HG03520 (cell line): ENCODE measurements at regions not wholly inside any gene's neighbourhood (a gene's known extent, or its start where the extent isn't known, plus 50 kb on each side); places are given as distances from the start of the nearest gene placed in this dataset.
"Not testable (repeated sequence)": the region's sequence is repeated elsewhere in the genome, so short reads cannot be mapped to it uniquely, and the experiment has no call there.

Experiments
- ATAC-seq: cut with Tn5 transposase; IDR thresholded peaks from one replicate; pipeline ENCODE4 v1.9.1; 2021; ENCODE audit warnings: mild to moderate bottlenecking, moderate library complexity; ENCODE audit not compliant: unreplicated experiment

DNA sequence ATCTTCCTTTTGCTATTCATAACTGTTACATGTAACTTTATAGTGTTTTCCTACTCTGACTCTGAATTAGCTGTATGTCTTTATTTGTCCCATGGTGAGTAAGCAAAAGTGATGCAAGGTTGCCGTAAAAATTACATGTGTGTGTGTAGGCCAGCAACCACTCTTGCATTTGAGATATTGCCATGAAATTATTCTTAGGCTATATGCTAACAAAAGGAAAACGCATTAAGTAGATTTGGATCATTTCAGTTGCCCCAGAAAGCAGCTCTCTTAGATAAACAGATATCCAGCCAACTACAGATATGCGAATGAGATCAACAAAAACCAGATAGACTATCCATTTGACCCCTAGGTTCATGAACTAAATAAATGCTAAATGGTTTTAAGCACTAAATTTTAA is 73.6 kb downstream of the CYLC2 start:
- ATAC-seq, result no peak

DNA sequence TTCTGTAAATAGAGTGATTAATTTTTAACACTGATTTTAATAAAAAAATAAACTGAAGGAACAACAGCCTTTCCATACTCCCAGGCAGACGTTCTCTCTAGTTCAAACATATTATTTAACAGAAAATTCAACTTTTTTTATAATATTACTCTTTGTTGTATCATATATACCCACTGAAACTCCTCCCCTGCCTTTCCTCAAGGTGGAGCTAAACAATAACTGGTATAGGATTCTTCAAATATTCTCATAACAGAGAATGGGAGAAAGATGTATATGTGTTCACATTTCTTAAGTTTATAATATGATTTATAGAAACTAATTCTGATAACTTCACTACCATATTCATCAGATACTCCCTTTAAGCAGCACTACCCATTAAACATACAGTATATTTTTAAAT is 83.4 kb downstream of the CYLC2 start:
- no peak for ATAC-seq

DNA sequence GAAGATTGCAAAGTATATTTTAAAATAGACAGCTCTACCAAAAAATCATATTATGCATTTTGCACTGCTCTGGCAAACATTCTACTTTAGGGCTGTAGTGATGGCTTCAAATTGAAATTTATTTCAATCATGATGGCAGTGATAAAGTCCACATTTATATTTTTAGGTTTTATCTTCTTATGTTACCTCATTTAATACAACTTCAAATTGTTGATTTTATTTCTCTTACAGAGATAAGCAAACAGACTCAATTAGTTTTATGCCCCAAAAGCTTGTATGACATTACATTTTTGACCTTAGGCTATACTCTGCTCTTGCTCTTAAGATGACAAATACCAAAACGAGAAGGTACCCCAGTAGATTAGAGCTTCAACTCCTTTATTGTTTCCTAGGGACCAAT is 87.4 kb downstream of the CYLC2 start:
- ATAC-seq, result no peak

DNA sequence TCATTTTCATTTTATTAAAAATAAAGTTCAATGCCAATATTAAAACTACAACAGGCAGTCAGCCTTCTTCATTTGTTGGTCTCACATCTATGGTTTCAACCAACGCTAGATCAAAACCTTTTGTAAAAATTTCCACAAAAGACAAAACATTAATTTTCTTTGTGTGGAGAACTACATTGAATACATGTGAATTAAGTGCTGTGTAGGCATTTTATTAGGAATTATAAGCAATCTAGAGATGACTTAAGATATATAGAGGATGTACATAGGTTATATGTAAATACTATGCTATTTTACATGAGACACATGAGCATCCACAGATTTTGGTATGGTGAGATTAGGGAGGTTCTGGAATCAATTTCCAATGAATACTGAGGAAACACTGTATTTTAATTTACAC is 94.2 kb downstream of the CYLC2 start:
- ATAC-seq, result no peak

DNA sequence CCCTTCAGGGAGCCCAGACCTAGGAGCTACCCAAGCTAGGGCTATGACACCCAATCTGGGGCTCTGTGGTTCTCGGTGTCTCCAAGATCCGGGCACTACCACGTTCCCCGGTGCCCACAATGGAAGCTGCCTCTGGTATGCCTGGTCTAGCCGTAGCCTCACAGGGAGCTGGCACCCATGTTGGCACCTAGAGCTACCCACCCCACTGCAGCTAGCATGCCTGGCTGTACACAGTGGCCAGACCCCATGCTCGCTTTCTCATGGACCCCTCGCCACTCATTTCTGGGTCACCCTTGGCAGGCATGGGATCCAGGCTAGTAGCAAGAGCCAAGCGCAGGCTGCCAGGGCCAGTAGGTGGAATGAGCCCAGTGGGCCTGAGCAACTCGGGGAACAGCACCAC is 109.0 kb downstream of the CYLC2 start:
- no peak for ATAC-seq

DNA sequence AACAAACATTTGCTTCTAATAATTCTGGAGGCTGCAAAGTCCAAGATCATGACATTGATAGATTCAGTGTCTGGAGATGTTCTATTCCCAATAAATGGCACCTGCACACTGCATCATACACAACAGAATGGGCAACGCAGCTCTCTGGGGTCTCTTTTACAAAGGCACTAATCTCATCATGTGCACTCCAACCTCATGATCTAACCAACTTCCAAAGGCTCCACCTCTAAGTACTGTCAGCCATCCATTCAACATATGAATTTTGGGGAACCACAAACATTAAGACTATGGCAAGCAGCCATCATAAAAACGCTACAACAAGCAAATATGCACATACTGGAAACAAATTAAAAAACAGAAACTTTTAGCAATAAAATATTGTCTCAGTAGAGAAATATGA is 121.1 kb downstream of the CYLC2 start:
- no peak for ATAC-seq

DNA sequence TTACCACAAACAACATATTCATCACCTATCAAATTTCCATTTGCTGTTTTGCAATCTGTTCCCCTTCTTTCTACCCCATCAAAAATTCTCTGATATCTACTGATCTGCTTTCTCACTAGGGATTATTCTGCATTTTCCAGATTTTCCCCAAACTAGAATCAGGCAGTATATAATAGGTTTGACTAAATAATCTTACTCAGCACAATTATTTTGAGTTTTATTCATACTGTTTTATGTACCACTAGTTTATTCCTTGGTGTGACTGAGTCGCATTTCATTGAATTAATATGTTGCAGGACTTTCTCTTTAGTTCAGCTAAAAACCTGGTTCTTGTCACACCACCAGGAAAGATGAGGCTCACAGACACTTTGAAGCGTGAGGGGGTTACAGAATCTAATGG is 131.4 kb downstream of the CYLC2 start:
- no peak for ATAC-seq

DNA sequence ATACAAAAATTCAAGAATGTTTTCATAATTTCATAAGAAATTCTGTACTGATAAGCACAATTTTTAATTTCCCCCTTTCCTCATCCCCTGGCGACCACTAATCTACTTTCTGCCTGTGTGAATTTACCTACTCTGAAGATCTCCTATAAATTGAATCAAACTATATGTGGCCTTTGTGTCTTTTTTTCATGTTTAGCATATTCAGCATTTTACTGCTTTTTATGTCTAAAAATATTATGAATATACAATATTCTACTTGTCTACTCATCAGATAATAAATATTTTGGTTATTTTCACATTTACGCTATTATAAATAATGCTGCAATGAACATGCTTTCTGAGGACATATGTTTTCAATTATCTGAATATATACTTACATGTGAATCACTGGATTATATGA is 144.8 kb downstream of the CYLC2 start:
- ATAC-seq, result no peak

DNA sequence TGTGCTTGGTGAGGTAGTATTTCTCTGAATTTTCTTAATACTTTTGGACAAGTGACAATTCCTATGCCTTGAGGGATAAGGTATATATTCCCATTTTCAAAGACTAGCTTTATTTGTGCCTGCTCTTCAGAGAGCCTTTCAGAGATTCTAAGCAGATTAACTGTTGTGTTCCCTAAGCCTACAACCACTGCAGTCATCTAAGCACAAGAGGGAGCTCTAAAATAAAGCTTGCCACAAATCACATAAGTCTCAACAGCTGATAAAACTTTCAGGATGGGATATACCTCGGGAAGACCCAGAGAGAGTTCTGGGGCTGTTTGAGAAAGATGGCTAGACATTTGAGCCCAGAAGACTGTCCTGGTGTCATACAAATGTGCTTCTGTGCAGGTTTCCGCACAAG is 157.3 kb downstream of the CYLC2 start:
- no peak for ATAC-seq

DNA sequence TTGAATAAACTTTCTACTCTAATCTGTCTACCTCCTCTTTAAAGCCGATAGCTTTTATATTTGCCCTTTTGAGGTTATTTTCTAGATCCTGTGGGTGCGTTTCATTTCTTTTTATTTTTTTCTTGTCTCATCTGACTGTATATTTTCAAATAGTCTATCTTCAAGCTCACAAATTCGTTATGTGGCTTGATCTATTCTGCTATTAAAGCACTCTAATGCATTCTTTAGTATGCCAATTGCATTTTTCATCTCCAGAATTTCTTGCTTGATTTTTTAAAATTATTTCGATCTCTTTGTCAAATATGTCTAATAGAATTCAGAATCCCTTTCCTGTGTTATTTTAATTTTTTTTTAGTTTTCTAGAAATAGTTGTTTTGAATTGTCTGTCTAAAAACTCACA is 172.4 kb downstream of the CYLC2 start:
- ATAC-seq, result no peak

DNA sequence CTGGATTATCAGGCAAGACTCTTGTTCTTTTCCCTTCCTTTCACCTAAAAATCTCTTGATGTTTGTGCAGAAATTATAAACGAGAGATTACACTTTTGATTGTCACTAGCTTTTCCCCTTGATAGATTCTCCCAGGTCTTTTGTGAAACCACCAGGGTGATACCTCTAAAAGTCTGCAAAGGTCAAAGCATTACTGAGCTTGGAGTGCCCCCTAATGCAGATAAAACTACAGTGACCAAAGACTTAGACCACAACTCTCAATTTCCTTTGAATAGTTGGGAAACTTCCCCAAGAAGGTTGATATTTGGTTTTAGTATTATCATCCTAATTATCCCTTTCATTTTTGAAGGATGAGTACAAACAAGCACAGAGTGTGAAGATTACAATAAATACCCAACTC is 173.1 kb downstream of the CYLC2 start:
- ATAC-seq, result no peak

DNA sequence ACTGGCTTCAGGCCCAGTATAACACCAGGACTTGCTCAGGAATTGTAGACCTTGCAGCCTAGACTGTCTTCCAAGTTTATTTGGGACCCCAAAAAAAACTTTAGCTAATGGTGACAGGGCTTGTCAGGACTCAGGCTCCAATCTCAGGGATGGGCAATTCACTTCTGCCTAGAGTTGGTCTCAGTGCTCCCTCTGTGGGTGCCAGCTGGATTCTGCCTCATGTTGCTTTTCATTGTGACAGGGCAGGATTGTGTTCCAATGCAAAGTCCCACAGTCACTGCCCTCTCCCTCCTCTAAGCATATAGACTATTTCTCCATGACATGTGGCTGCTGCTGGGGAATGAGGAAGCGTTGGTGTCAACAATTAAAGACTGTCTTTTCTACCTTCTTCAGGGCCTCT is 174.7 kb downstream of the CYLC2 start:
- no peak for ATAC-seq

DNA sequence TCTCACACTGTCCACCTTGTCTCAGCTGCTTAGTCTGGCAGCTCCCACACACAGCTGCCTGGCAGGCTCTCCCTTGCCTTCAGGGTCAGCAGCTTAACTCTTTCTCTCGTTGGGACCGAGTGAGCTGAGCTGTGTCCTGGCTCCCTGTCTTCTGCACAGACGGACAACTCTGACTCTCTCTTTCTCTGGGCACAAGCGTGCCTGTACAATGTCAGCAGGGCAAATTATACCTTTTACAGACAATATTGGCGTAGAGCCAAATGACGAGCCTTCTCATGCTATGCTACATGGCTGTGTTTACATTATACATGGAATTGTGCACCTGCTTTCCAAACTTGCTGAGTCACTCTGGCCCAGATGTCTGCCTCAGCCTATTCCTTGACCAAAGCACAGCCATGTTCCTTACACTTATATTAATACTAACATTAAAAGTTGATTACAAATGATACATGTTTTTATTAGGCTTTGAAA is 188.6 kb downstream of the CYLC2 start:
- no peak for ATAC-seq

DNA sequence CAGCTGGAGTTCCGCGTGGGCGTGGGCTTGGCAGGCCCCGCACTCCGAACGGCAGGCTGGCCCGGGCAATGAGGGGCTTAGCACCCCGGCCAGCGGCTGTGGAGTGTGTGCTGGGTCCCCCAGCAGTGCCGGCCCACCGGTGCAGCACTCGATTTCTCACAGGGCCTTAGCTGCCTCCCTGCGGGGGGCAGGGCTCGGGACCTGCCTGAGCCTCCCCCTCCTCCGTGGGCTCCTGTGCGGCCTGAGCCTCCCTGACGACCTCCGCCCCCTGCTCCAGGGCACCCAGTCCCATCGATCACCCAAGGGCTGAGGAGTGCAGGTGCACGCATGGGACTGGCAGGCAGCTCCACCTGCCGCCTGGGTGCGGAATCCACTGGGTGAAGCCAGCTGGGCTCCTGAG is 191.8 kb downstream of the CYLC2 start:
- no peak for ATAC-seq

DNA sequence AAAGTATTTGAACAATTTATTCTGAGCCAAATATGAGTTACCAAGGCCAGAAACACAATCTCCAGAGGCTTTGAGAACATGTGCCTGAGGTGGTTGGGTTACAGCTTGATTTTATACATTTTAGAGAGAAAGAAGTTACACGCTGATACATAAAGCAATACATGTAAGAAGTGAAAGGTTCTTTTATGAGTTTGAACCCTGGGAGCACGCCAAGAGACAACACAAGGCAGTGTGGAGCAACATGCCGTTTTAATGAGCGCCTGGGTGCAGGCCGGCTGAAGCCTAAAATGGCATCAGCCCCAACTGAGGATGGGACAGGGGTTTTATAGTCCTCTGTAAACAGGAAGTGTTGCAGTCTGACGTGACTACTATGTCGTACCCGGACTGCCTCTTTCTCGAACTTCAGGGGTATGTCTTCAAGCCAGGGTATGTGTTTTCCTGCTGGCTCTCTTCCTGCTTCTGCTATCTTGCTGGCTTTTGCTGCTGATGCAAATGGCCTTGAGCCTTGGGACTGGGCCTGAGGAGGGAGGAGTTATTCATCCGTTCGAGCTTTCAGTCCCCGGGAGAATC is 193.7 kb downstream of the CYLC2 start:
- ATAC-seq, result no peak

DNA sequence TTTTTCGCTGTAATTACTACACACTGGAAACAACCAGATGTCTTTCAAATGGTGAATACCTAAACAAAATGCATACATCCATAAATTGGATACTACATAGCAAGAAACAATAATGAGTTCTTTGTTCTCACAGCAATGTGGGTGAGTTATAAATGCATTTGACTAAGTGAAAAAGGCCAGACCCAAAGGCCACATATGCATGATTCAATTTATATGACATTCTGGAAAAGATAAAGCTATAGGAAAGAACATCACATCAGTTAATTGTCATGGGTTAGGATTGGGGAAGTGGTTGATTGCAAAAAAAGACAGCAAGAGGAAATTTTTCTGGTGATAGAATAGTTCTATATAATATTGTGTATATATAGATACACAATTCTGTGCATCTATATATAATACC is 198.9 kb downstream of the CYLC2 start:
- no peak for ATAC-seq

DNA sequence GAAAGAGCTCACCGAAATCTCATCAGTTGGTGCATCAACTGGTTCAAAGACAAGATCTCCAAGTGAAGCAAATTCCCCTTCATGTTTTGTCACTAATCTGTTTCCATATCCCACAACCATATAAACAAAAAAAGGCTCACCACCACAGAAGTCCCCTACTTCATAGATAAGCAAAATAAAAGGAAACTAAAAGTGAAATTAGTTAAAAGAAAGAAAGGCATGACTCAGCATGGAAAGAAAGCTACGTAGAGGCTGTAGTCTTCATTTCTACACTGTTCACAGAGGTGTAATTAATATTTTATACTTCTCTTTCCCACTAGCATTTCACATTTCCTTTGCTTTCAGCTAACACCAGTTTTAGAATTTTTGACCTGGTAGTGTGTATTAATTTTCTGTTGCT is 208.0 kb downstream of the CYLC2 start:
- no peak for ATAC-seq

DNA sequence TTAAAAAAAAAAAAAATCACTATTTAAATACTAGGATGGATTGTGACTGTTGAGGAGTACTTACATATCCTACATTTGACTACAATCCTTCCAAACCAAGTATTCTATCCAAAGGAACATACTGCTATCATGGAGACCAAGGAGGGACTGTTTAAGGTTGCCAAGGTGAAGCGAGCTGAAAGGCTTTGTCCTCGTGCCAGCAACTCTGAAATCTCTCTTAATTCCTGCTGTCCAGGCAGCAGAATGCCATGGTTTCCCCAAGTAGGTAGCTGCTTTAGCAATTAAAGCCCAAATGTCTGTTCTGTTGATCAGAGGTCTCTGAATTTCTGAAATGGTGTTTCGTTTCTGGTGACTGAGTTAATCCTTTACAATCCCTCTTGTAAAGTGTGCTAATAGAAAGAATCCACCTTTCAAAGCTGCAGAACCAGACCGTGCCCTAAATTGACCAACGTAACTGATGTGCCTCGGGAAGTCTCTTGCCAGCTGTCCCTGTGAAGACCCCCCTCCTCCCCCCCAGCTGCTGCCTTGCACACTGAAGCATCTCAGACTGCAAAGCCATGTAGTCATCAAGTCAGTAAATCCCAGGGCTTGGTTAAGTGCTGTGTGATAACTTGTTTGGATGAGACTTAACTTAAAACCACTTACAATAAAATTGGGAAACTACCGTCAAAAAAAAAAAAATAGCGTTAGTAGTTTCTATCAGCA is 210.9 kb downstream of the CYLC2 start:
- not testable (repeated sequence) for ATAC-seq

DNA sequence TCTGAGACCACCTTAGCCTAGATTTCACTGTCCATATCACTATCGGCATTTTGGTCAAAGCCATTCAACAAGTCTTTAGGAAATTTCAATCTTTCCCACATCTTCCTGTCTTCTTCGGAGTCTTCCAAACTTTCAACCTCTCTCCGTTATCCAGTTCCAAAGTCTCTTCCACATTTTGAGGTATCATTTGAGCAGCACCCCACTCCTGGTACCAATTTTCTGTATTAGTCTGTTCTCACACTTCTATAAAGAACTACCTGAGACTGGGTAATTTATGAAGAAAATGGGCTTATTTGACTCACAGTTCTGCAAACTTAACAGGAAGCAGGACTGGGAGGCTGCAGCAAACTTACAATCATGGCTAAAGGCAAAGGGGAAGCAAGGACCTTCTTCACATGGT is 215.5 kb downstream of the CYLC2 start:
- no peak for ATAC-seq

DNA sequence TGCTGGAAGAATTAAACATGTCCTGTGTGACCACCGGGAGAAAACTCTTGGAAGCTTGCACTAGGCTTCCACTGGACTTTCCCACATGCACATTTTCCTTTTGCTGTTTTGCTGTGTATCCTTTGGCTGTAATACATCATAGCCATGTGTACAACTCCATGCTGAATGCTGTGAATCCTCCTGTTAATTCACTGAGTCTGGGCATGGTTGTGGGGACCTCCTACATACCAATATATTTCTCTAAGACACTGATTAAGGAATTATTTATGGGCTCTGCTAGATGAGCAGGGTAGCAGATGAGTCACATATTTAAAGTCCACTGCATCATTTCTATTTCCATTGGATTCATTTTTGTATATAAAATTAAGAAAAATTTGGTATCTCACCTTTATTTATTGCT is 220.1 kb downstream of the CYLC2 start:
- no peak for ATAC-seq

DNA sequence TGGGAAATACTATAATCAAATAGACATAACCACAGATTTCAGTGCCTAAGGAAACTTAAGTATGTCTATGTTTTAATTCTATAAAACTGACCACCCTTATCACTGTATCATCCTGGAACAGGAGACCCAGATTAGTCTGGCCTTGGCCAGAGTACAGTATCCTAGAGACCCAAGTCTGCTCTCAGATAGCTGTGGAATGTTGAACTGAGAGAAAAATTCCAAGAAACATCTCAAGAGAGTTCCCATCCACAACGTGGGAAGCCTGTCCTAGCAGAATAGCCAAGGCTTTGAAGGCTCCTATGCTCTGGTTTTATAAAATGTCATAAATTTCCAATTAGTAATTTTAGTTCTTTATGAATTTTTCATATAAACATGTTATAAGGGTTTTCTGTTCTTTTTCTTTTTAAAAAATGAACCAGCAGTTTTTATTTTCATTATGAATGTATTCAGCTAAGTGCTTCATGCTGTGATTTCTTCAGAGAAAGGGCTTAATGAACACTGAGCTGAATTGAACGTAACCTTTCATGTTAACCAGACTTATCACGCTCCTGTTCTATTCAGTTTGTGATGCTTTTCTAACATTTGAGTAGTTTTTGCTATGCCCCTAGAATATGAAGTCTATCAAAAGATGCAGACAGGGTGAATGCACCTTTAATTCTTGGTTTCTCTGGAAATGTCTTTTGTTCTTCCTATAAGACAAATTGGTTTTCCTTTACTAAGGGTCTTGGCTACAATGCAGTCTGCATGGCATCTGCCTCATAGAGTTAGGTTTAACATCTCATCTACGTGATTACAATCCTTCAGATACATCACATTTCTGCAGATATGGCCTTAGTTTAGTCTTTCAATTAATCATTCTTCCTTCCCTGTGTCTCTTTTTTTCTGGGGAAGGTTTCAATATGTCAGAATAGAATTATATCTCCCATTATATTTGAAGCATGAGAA is 230.8 kb downstream of the CYLC2 start:
- ATAC-seq, result no peak

DNA sequence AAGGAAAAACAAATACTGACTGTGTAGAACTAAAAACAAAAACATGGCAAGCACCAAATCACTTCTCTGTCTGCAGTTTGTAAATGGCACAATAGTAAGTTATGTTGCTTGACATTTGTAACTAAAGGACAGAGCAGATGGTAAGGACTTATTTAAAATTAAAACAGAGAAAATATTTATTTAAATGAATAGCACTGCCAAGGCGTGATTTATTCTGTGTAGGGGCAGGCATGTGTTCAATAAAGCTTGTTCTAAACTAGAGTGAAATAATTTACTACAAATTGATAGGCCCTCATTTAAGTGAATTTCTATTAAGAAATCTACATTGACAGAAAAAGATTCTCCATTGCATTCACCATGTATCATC is 231.5 kb downstream of the CYLC2 start:
- no peak for ATAC-seq
